Stimulated activated CD8-positive, alpha-beta memory T cell treated with anti-CD3 and anti-CD28 coated beads, Interleukin-2, amount 100 ng/mL, for 48 hours (primary cell): ENCODE measurements at regions not wholly inside any gene's neighbourhood (a gene's known extent, or its start where the extent isn't known, plus 50 kb on each side); places are given as distances from the start of the nearest gene placed in this dataset.

Experiments used
- DNase-seq, 2 donors: peaks; one replicate each; pipeline ENCODE4 v3.0.0-alpha.2; 2020; ENCODE audit warnings: low read depth in 2 of 2

GRCh38 chr9:28912621-28913020, 1339.3 kb upstream of the C9orf72 start:
- no peak for DNase-seq

- no peak for DNase-seq
Observed at GRCh38 chr9:28915202-28915930, 1342.1 kb upstream of the C9orf72 start.

- DNase-seq = no peak
Observed at GRCh38 chr9:28916348-28916747, 1343.1 kb upstream of the C9orf72 start.

GRCh38 chr9:28921857-28922500, 1348.7 kb upstream of the C9orf72 start:
- no peak for DNase-seq

- no peak for DNase-seq
Observed at GRCh38 chr9:28922891-28923290, 1349.6 kb upstream of the C9orf72 start.

GRCh38 chr9:28923351-28923750, 1350.1 kb upstream of the C9orf72 start:
- no peak for DNase-seq

GRCh38 chr9:28925157-28925556, 1351.9 kb upstream of the C9orf72 start:
- DNase-seq = no peak

- no peak for DNase-seq
Observed at GRCh38 chr9:28926306-28926705, 1353.0 kb upstream of the C9orf72 start.

GRCh38 chr9:28927691-28928090, 1354.4 kb upstream of the C9orf72 start:
- DNase-seq = no peak

GRCh38 chr9:28929433-28929832, 1356.2 kb upstream of the C9orf72 start:
- no peak for DNase-seq

GRCh38 chr9:28930766-28931165, 1357.5 kb upstream of the C9orf72 start:
- DNase-seq = no peak

- no peak for DNase-seq
Observed at GRCh38 chr9:28934111-28934510, 1360.8 kb upstream of the C9orf72 start.

GRCh38 chr9:28938981-28939380, 1365.7 kb upstream of the C9orf72 start:
- no peak for DNase-seq

GRCh38 chr9:28941856-28942255, 1368.6 kb upstream of the C9orf72 start:
- no peak for DNase-seq

GRCh38 chr9:28942941-28943340, 1369.7 kb upstream of the C9orf72 start:
- no peak for DNase-seq

- DNase-seq = no peak
Observed at GRCh38 chr9:28946648-28947047, 1373.4 kb upstream of the C9orf72 start.

GRCh38 chr9:28951945-28952344, 1378.7 kb upstream of the C9orf72 start:
- no peak for DNase-seq

- DNase-seq = no peak
Observed at GRCh38 chr9:28956116-28956880, 1383.0 kb upstream of the C9orf72 start.

GRCh38 chr9:28960602-28961001, 1387.3 kb upstream of the C9orf72 start:
- no peak for DNase-seq

GRCh38 chr9:28961623-28962022, 1388.3 kb upstream of the C9orf72 start:
- DNase-seq = no peak

- DNase-seq = no peak
Observed at GRCh38 chr9:28967226-28967625, 1393.9 kb upstream of the C9orf72 start.

- no peak for DNase-seq
Observed at GRCh38 chr9:28970241-28970654, 1397.0 kb upstream of the C9orf72 start.

- no peak for DNase-seq
Observed at GRCh38 chr9:28971881-28972280, 1398.6 kb upstream of the C9orf72 start.
